ENCODE measurements at regions not wholly inside any gene's neighbourhood (a gene's known extent, or its start where the extent isn't known, plus 50 kb on each side); places are given as distances from the start of the nearest gene placed in this dataset.
A peak's percentile ranks its signal among the peaks of the same experiment; 100 is the strongest.

DNA sequence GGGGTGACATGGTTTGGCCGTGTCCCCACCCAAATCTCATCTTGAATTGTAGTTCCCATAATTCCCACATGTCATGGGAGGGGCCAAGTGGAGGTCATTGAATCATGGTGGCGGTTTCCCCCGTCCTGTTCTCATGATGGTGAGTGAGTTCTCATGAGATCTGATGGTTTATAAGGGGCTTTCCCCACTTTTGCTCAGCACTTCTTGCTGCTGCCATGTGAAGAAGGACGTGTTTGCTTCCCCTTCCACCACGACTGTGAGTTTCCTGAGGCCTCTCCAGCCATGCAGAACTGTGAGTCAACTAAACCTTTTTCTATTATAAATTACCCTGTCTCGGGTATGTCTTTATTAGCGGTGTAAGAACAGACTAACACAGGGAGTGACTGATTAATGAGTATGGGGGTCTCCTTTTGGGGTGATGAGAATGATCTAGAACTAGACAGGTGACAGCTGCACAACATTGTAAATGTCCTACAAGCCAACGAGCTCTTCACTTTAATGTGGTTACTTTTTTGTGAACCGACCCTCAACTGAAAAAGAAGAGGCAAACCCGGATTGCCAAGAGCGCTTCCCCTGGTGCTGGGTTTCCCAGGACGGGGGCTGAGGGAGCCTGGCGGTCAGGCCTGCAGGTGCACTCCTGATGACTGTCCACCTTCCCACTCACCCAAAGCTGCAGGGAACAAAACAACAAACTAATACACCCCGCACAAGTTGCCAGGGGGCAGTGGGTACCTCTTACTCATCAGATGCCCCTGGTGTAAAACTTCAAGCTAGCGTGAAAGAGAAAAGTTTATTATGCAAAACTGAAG is 90.1 kb downstream of the NCOR2 start:
- Histone ChIP-seq H3K9me3 (peaks cover 0 to 9% (median 0%) of the 10 kb centered on the region in 3 donors), H3K4me1 (peaks cover 20% of the 10 kb centered on the region), H3K4me3 (no peak overlapping the region), H3K27ac (no peak overlapping the region), H3K36me3 (replicated peaks in 1 of 2; ENCODE audit: insufficient read depth in 1 of 2, low read depth in 2 of 2) (peaks cover 0 to 11% of the 10 kb centered on the region in 2 donors), H3K27me3 (no peaks in the 10 kb centered on the region)
- ATAC-seq (no peak), DNase-seq (no peak)
- TF ChIP-seq, protein P1, sequence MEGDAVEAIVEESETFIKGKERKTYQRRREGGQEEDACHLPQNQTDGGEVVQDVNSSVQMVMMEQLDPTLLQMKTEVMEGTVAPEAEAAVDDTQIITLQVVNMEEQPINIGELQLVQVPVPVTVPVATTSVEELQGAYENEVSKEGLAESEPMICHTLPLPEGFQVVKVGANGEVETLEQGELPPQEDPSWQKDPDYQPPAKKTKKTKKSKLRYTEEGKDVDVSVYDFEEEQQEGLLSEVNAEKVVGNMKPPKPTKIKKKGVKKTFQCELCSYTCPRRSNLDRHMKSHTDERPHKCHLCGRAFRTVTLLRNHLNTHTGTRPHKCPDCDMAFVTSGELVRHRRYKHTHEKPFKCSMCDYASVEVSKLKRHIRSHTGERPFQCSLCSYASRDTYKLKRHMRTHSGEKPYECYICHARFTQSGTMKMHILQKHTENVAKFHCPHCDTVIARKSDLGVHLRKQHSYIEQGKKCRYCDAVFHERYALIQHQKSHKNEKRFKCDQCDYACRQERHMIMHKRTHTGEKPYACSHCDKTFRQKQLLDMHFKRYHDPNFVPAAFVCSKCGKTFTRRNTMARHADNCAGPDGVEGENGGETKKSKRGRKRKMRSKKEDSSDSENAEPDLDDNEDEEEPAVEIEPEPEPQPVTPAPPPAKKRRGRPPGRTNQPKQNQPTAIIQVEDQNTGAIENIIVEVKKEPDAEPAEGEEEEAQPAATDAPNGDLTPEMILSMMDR (IDR thresholded peaks at IDR 0.05), result no peak
- no peak for TF ChIP-seq POLR2A (IDR thresholded peaks at IDR 0.05)
- intact Hi-C loops (cut with DNase I), result no loop called here
- WGBS, 2 donors, result 86 to 90% methylated on average over 14 to 15 of the region's 15 CpGs

DNA sequence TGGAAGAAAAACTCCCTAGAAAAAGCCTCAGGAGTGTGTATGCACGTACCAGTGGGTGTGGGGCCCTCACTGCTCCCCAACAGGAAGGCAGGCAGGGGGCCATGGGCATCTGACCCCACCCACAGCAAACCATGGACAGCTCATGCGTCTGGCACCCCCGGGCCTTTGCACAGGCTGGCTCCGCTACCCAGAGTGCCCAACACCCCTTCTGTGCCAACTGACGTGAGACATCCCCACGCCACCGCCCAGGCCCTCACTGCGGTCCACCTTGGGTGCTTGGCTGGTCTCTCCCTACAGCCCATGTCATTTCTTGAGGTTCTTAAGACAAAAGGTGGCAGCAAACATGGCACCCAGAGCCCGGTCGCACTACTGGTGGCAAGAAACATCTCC is 91.4 kb downstream of the NCOR2 start:
- WGBS, 2 donors, result 98 to 100% methylated on average over 4 to 10 of the region's 10 CpGs
- TF ChIP-seq, protein P1 (IDR thresholded peaks at IDR 0.05), result no peak
- TF ChIP-seq POLR2A (IDR thresholded peaks at IDR 0.05), result no peak
- peaks cover 0 to 10% (median 0%) of the 10 kb centered on the region in 3 donors for H3K9me3 ChIP-seq
- DNase-seq, result no peak
- peaks cover 12% of the 10 kb centered on the region for H3K4me1 ChIP-seq
- peaks cover 0 to 18% of the 10 kb centered on the region in 2 donors for H3K36me3 ChIP-seq (replicated peaks in 1 of 2; ENCODE audit: insufficient read depth in 1 of 2, low read depth in 2 of 2)
- intact Hi-C loops (cut with DNase I), result no loop called here
- no peak overlapping the region for H3K4me3 ChIP-seq
- no peaks in the 10 kb centered on the region for H3K27me3 ChIP-seq
- ATAC-seq, result no peak
- no peak overlapping the region for H3K27ac ChIP-seq

DNA sequence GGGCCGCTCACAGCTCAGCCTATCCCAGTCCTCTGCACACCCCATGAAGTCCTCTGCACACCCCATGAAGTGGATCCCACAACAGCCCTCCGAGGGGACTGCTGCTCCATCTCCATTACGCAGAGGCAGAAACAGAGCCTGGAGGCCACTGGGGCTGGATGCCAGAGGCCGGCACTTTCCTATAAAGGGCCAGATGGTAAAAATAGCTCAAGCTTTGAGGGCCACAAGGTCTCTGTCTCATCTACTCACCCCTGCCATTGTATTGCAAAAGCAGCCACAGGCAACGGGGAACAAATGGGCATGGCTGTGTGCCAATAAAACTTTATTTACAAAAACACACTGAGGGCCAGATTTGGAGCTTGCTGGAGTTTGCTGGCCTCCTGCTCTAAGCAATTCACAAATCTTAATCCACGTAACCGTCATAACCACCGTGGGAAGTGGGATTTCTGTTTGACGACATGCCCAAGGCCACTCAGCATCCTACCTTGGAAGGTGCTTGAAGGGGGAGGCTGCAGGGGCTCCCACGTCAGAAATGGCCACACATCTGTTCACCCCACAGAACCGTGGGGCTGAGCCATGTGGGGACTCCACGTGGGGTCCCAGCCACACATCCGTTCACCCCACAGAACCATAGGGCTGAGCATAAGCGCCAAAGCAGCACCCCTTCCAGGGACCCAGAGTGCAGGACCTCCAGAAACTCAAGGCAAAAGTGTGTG is 92.0 kb downstream of the NCOR2 start:
- Histone ChIP-seq H3K27ac (no peak overlapping the region), H3K9me3 (peaks cover 0 to 10% (median 0%) of the 10 kb centered on the region in 3 donors), H3K4me1 (peaks cover 10% of the 10 kb centered on the region), H3K36me3 (replicated peaks in 1 of 2; ENCODE audit: insufficient read depth in 1 of 2, low read depth in 2 of 2) (peaks cover 0 to 18% of the 10 kb centered on the region in 2 donors), H3K4me3 (no peak overlapping the region), H3K27me3 (no peaks in the 10 kb centered on the region)
- TF ChIP-seq, protein P1 (IDR thresholded peaks at IDR 0.05), result no peak
- no peak for TF ChIP-seq POLR2A (IDR thresholded peaks at IDR 0.05)
- no peak for DNase-seq
- ATAC-seq, result no peak
- intact Hi-C loops (cut with DNase I), result no loop called here
- WGBS, 2 donors, result 89 to 92% methylated on average over 9 to 14 of the region's 14 CpGs

DNA sequence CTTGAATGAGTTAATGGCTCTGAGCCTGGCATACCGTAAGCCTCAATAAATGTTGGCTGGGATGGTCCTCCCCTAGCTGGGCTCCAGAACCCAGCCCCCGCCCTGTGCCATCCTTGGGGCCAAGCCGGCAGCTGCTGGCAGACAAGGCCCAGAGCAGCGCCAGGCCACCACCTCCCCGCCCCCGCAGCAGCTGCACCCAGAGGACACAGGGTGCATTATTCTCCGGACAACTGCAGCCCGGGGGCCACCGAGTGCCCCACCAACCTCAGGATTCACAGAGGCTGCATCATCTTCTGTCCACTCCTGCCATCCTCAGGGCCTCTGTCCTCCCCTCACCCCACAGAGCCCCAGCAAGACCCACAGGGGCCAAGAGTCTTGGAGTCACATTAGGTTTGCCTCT is 92.7 kb downstream of the NCOR2 start:
- H3K27ac ChIP-seq, result peak overlapping the region in 1 of 4 donors; percentile 7
- DNase-seq, result no peak

More for the DNA sequence above, 92.7 kb downstream of the NCOR2 start:
- intact Hi-C loops (cut with DNase I), result no loop called here
- Histone ChIP-seq H3K27me3 (no peaks in the 10 kb centered on the region), H3K4me1 (peaks cover 2% of the 10 kb centered on the region), H3K36me3 (replicated peaks in 1 of 2; ENCODE audit: insufficient read depth in 1 of 2, low read depth in 2 of 2) (peaks cover 0 to 18% of the 10 kb centered on the region in 2 donors), H3K4me3 (no peak overlapping the region), H3K9me3 (peaks cover 0 to 10% (median 0%) of the 10 kb centered on the region in 3 donors)
- TF ChIP-seq, protein P1 (IDR thresholded peaks at IDR 0.05), result no peak
- no peak for TF ChIP-seq POLR2A (IDR thresholded peaks at IDR 0.05)
- ATAC-seq, result no peak
- WGBS, 2 donors, result 70 to 86% methylated on average over 6 to 9 of the region's 9 CpGs
